ENCODE measurements at regions not wholly inside any gene's neighbourhood (a gene's known extent, or its start where the extent isn't known, plus 50 kb on each side); places are given as distances from the start of the nearest gene placed in this dataset.
"Not testable (repeated sequence)": the region's sequence is repeated elsewhere in the genome, so short reads cannot be mapped to it uniquely, and the experiment has no call there.

DNA sequence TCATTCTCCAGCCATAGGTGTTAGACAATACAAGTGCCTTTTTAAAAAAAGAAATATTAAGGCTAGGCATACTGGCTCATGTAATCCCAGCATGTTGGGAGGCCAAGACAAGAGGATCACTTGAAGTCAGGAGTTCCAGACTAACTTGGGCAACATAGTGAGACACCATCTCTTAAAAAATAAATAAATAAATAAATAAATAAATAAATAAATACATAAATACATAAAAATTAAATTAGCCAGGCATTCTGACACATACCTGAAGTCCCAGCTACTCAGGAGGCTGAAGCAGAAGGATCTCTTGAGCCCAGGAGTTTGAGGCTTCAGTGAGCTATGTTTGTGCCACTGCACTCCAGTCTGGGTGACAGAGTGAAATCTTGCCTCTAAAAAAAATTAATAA, 85.8 kb upstream of the ATP1B1 start:
- DNase-seq, result no peak

DNA sequence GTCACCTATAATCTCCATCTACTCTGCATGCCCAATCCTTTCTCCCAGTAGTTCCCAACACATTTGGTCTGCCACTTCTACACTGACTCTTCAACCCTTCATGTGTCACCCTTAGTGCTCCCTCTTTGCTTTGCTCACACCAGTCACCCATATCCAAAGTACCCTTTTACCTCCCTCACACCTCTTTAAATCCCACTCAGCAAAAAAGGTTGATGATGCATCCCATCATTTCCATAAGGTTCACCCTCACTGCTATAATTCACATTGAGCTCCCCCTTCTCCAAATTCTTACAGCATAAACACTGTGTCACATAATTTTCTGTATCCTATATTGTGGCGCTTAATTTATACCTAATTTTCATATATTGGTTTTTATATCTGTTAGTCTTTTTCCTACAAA, 83.8 kb upstream of the ATP1B1 start:
- DNase-seq, result no peak

- DNase-seq, result no peak
These were observed 82.2 kb upstream of the ATP1B1 start for GRCh38 chr1:169024255-169024654.

- DNase-seq, result no peak
These were observed 81.7 kb upstream of the ATP1B1 start for GRCh38 chr1:169024800-169025271.

GRCh38 chr1:169025412-169025811, 81.1 kb upstream of the ATP1B1 start:
- DNase-seq, result no peak

GRCh38 chr1:169027607-169028320, 78.7 kb upstream of the ATP1B1 start:
- DNase-seq, result no peak

DNA sequence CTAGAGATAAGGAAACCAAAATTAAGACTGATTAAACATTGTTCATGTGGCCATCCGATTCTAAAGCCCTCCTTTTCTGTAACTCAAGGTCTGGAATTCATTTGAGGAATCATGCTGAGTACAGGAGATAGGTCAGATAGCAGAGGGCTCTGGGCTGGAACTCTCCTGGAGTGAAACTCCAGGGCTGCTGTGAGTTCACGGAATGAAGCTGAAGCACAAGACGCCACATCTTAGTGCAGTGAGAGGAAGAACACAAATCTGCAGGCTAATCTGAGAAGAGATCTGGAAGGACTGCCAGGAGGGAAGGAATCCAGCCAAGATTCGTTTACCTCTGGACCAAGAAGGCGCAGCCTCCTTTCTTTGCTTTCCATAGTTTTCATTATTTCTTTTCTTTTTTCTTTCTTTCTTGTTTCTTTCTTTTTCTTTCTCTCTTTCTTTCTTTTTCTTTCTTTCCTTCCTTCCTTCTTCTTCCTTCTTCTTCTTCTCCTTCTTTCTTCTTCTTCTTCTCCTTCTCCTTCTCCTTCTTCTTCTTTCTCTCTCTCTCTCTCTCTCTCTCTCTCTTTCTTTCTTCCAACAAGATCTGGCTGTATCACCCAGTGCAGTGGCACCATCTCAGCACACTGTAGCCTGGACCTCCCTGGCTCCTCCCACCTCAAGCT, 74.8 kb upstream of the ATP1B1 start:
- DNase-seq, result no peak

- DNase-seq, result no peak
These were observed 65.1 kb upstream of the ATP1B1 start for GRCh38 chr1:169041366-169041765.

DNA sequence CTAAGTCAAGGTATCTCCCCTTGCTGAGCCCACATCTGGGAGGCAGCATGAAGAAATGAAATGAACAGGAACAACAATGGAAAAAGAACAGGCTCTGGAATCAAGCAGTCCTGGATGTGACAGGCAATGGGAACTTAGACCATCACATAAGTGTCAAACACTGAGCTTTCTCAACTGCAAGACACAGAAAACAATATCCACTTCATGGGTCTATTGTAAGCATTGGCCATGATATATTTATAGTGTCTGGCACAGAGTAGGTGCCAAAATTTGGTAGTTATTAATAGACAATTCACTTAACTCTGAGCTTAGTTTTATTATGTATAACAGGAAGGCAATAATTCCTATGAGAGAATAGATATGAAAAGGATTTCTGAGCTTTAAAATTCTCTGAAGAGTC, 64.1 kb upstream of the ATP1B1 start:
- no peak for DNase-seq

GRCh38 chr1:169043823-169044222, 62.7 kb upstream of the ATP1B1 start:
- DNase-seq, result no peak

DNA sequence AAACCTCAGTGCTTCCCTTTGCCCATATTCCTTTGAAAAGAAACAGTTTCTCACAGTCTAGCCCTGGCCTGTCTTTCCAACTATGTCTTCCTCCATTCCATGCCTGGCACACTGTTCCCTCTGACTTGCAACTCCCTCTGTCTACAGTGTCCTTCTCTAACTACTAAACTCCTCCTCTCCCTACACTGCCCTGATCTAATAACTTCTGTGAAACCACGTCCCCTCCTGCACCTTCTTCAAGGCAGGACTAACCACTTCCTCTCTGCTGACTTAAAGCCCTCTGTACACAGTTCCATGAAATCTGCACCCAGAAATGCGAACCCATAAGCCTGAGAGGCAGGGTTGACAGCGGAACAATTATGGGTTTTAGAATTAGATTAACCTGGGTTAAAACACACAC, 62.2 kb upstream of the ATP1B1 start:
- DNase-seq, result no peak

DNA sequence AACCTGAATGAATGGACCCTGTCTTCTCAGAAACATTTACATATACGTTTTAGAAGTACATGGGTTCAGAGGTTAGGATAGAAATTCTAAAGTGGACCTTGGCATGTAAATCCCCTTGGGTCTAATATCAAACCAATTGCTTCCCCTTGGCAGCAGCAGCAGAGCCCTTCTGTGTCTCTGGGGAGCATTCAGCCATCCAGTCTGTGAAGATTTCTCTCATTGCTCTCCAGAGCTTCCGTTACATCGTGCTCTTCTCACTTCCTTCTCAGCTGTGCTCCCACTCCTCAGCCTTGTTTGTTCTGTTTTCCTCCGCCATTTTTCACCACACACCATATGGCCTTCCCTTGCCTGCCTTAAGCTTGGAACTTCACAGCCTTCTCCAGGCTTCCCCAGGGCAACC, 61.5 kb upstream of the ATP1B1 start:
- DNase-seq, result no peak

GRCh38 chr1:169046671-169047070, 59.8 kb upstream of the ATP1B1 start:
- DNase-seq, result peak; percentile 3

DNA sequence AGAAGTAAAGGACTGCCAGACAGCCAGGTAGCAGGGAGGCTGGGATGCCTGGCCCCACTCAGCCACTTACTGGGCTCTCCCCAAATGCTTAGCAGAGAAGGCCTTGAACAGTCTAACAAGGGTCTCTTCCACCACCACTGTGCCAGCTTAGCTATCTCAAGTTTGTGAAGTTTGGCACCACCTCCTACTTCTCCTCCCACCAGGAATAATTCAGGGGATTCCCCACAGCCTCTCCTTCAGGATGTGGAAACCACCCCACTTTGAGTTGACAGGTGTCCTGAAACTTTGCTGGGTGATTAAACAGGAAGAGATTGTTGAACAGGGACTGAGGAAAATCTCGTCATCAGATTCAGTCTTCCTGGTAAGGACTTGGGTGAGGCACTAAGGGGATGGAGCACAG, 59.4 kb upstream of the ATP1B1 start:
- DNase-seq, result no peak

DNA sequence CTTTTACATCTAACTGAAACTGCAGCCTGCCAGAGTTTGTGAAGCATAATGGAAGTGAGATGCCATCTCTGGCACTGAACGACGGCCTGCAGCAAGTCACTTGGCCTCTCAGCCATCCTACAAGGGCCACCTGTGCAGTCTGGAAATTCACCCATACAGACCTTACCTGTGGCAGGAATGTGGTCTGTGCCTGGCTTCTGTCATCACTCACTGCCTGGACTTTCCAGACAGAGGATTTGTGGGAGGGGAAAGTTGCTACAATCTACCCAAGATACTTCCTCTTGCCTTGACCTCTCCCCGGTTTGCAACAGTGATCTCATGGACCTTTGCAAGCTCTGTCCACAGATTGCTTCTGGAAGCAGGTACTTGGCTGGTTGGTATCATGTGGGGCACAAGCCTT, 58.4 kb upstream of the ATP1B1 start:
- DNase-seq, result no peak

GRCh38 chr1:169049258-169049938, 57.1 kb upstream of the ATP1B1 start:
- no peak for DNase-seq

GRCh38 chr1:169051171-169051570, 55.3 kb upstream of the ATP1B1 start:
- DNase-seq, result no peak

DNA sequence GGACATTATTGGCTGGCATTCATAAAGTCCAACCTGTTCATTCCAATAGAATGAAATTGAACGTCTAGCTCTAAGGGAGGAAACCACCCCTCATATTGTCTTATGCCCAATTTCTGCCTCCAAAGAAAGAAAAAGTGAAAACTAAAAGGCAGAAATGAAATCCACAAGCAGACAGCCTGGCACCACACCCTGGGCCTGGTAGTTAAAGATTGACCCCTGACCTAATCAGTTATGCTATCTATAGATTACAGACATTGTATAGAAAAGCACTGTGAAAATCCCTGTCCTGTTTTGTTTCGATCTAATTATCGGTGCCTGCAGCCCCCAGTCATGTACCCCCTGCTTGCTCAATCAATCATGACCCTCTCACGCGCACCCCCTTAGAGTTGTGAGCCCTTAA, 54.3 kb upstream of the ATP1B1 start:
- DNase-seq, result not testable (repeated sequence)

DNA sequence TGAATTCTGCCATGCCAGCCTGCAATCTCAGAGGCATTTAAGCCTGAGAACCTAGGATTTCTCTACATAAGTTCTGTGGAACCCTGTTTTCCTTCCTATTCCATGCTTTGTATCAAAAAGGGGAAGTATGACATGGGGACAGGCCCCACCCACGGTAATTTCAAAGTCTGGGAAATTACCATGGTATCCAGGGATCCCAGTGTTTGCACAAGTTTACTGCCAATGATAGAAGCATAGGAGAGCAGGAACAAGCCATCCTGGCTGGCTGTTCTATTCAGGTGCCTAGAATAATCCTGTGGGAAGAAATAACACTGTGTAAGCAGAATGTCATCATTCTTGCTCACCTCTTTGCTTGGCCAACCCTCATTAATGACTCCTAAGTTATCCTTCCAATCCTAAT, 53.8 kb upstream of the ATP1B1 start:
- no peak for DNase-seq

GRCh38 chr1:169053196-169053595, 53.3 kb upstream of the ATP1B1 start:
- DNase-seq, result no peak
